B cell (primary cell): ENCODE measurements at regions not wholly inside any gene's neighbourhood (a gene's known extent, or its start where the extent isn't known, plus 50 kb on each side); places are given as distances from the start of the nearest gene placed in this dataset.

Source experiments
- ATAC-seq: fragments of 200-7000 bp; cut with Tn5 transposase; one replicate; pipeline ENCODE4 v1.10.0; 2021; ENCODE audit warnings: low read depth, mild to moderate bottlenecking, moderate number of reproducible peaks, moderate library complexity
- CTCF ChIA-PET: fragments of 350-600 bp; sonication (Branson Sonifier 250); formaldehyde crosslinking; loops from one replicate; lab custom pipeline; 2021; ENCODE audit warnings: antibody characterized with exemption, inconsistent platforms; lab: Charles Lee
- POLR2A ChIA-PET: fragments of 350-600 bp; sonication (Branson Sonifier 250); formaldehyde crosslinking; loops from one replicate; lab custom pipeline; 2021; ENCODE audit warnings: antibody characterized with exemption; lab: Charles Lee
- DNase-seq: peaks from one replicate; pipeline ENCODE4 v3.0.0; 2013
- H2AFZ ChIP-seq: 2 replicates; pipeline ENCODE4 v1.6.1; 2012; ENCODE audit warnings: mild to moderate bottlenecking, low read depth, low read length; ENCODE audit not compliant: insufficient read depth, poor library complexity, severe bottlenecking
- H3K27ac ChIP-seq, 2 donors: 1 replicate in 1 of 2; 2 replicates in 1 of 2; pipeline ENCODE4 v1.5.1; 2012 to 2013; ENCODE audit warnings: low read length in 2 of 2, mild to moderate bottlenecking in 2 of 2, moderate library complexity in 1 of 2
- H3K27me3 ChIP-seq, 4 experiments: fragments of 200-600 bp in 1 of 4; sonication (generic) in 1 of 4; replicated peaks in 1 of 4; 1 replicate in 2 of 4; 2 replicates in 2 of 4; pipeline versions ENCODE4 v1.6.1 to v1.7.0; 2013 to 2016; ENCODE audit warnings: low read length in 3 of 4, mild to moderate bottlenecking in 2 of 4, mixed read lengths in 1 of 4, moderate library complexity in 1 of 4; ENCODE audit not compliant: insufficient read depth in 4 of 4, control insufficient read depth in 3 of 4; ENCODE audit errors: control extremely low read depth in 1 of 4
- H3K36me3 ChIP-seq, 2 experiments: replicated peaks in 1 of 2; 1 replicate in 1 of 2; 2 replicates in 1 of 2; pipeline versions ENCODE4 v1.6.1 to v1.7.1; 2013; ENCODE audit warnings: low read length in 1 of 2; ENCODE audit not compliant: insufficient read depth in 2 of 2, control insufficient read depth in 1 of 2; ENCODE audit errors: control extremely low read depth in 1 of 2, extremely low read depth in 1 of 2
- H3K4me1 ChIP-seq, 2 donors: fragments of 200-600 bp in 1 of 2; sonication (generic) in 1 of 2; 1 replicate in 1 of 2; 2 replicates in 1 of 2; pipeline versions ENCODE4 v1.5.1 to v1.6.1; 2013 to 2017; ENCODE audit warnings: low read length in 2 of 2; ENCODE audit not compliant: control insufficient read depth in 2 of 2, insufficient read depth in 2 of 2
- H3K4me2 ChIP-seq: replicated peaks from 2 replicates; pipeline ENCODE3; 2012; ENCODE audit warnings: mild to moderate bottlenecking, low read depth, low read length; ENCODE audit not compliant: poor library complexity, severe bottlenecking
- H3K4me3 ChIP-seq, 5 experiments: fragments of 200-600 bp in 1 of 5; sonication (generic) in 1 of 5; 1 replicate in 3 of 5; 2 replicates in 2 of 5; pipeline versions ENCODE4 v1.5.1 to v1.7.0; 2011 to 2016; ENCODE audit warnings: low read length in 4 of 5, mild to moderate bottlenecking in 4 of 5, low read depth in 2 of 5, control low read depth in 1 of 5, moderate library complexity in 1 of 5; ENCODE audit not compliant: insufficient read depth in 1 of 5; ENCODE audit errors: control extremely low read depth in 1 of 5, extremely low read depth in 1 of 5
- H3K79me2 ChIP-seq: fragments of 200-600 bp; sonication (generic); one replicate; pipeline ENCODE4 v1.6.0; 2016; ENCODE audit warnings: low read length; ENCODE audit not compliant: control insufficient read depth, insufficient read depth
- H3K9ac ChIP-seq: fragments of 200-600 bp; sonication (generic); 2 replicates; pipeline ENCODE4 v1.6.1; 2017; ENCODE audit warnings: mild to moderate bottlenecking, low read length, moderate library complexity
- H3K9me3 ChIP-seq, 3 donors: one replicate each; pipeline versions ENCODE4 v1.6.1 to v1.7.1; 2013; ENCODE audit warnings: low read length in 2 of 3; ENCODE audit not compliant: control insufficient read depth in 2 of 3, insufficient read depth in 1 of 3; ENCODE audit errors: control extremely low read depth in 1 of 3
- H4K20me1 ChIP-seq: 2 replicates; pipeline ENCODE4 v1.6.0; 2012; ENCODE audit warnings: mild to moderate bottlenecking, low read length; ENCODE audit not compliant: insufficient read depth, control insufficient read depth, poor library complexity, severe bottlenecking
- H3K27ac Mint-ChIP-seq: one replicate; pipeline ENCODE4 v1.8.0; 2021; ENCODE audit warnings: mixed read lengths
- H3K27me3 Mint-ChIP-seq: one replicate; pipeline ENCODE4 v1.8.0; 2021; ENCODE audit warnings: mixed read lengths
- H3K4me1 Mint-ChIP-seq: one replicate; pipeline ENCODE4 v1.8.0; 2021; ENCODE audit warnings: mixed read lengths
- H3K4me3 Mint-ChIP-seq: one replicate; pipeline ENCODE4 v1.8.0; 2021; ENCODE audit warnings: mixed read lengths
- H3K9me3 Mint-ChIP-seq: one replicate; pipeline ENCODE4 v1.8.0; 2022; ENCODE audit warnings: mixed read lengths; ENCODE audit not compliant: insufficient read depth
- CTCF ChIP-seq: fragments of 200-600 bp; IDR thresholded peaks from one replicate; pipeline ENCODE4 v1.8.0; 2022; ENCODE audit warnings: antibody characterized with exemption, mild to moderate bottlenecking
- EZH2 ChIP-seq: IDR thresholded peaks from 2 replicates; pipeline ENCODE4 v1.6.1; 2012; ENCODE audit warnings: borderline replicate concordance, low read depth, mild to moderate bottlenecking, moderate library complexity, low read length; ENCODE audit not compliant: insufficient read depth, poor library complexity, severe bottlenecking
- WGBS: methylation state at CpG from one replicate; pipeline ENCODE4 v1.1.5; 2013; ENCODE audit warnings: missing lambda C conversion rate; ENCODE audit not compliant: insufficient coverage; 5-methylcytosine and 5-hydroxymethylcytosine counted together
- intact Hi-C: fragments of 100-400 bp; cut with micrococcal nuclease; formaldehyde crosslinking; loops from one replicate; pipeline ENCODE4 v1.10.0; 2022

DNA sequence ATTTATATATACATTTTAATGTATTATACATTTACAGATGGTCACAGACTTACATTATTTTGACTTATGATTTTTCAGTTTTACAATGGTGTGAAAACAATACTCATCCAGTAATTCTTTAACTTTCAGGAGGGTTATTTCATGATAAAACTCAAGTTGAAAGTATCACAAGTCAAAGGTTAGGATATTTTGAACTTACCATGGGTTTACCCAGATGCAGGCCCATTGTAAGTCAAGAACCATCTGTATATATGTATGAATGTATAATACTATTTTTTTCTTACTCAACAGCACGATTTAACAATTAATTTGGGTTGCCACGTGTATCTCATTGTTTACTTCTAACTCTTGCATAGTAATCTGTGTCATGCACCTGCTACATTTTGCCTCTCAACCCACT is 1002.0 kb downstream of the OTOL1 start:
- H3K9me3 ChIP-seq = peaks cover 0 to 8% (median 0%) of the 10 kb centered on the region in 3 donors
- TF ChIP-seq EZH2 (no peak), CTCF (no peak)
- H3K4me1 ChIP-seq = no peaks in the 10 kb centered on the region
- H4K20me1 ChIP-seq = no peaks in the 10 kb centered on the region
- no peak overlapping the region for H3K9ac ChIP-seq
- intact Hi-C loops = no loop called here
- H3K4me2 ChIP-seq = no peak overlapping the region
- POLR2A ChIA-PET = no interaction called here
- Mint-ChIP-seq H3K27me3 (no peaks in the 10 kb centered on the region), H3K4me3 (no peak overlapping the region), H3K9me3 (peaks cover 3% of the 10 kb centered on the region), H3K4me1 (no peaks in the 10 kb centered on the region), H3K27ac (no peak overlapping the region)
- CTCF ChIA-PET = no interaction called here
- no peak for ATAC-seq
- H3K27me3 ChIP-seq = no peaks in the 10 kb centered on the region
- WGBS = no CpG with 5 or more reads among the region's 2 CpGs
- H3K36me3 ChIP-seq = no peaks in the 10 kb centered on the region
- H3K4me3 ChIP-seq = no peak overlapping the region
- no peak overlapping the region for H2AFZ ChIP-seq
- H3K79me2 ChIP-seq = no peaks in the 10 kb centered on the region
- H3K27ac ChIP-seq = no peak overlapping the region
- DNase-seq = no peak

DNA sequence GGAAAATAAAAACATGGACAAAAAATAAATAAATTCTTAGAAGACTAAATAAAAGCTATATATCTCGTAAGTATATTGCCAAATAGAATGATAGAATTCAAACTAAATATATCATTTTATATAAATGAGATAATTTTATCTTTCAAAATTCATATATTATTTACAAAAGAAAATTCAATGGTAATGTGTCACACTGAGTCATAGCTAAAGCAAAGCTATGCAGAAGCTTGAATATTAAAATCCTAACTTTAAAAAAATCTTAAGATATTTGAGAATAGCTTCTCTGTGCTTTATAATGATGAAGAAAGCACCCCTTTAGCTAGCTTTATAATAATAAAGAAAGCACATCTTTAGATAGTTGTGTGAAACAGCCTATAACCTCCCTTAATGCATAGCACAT is 1010.8 kb downstream of the OTOL1 start:
- ChIA-PET CTCF (no interaction called here), POLR2A (no interaction called here)
- Mint-ChIP-seq H3K4me1 (no peaks in the 10 kb centered on the region), H3K4me3 (no peak overlapping the region), H3K27me3 (no peaks in the 10 kb centered on the region), H3K27ac (no peak overlapping the region), H3K9me3 (peaks cover 3% of the 10 kb centered on the region)
- peaks cover 0 to 3% (median 0%) of the 10 kb centered on the region in 3 donors for H3K9me3 ChIP-seq
- H3K4me3 ChIP-seq = no peak overlapping the region
- no peak for DNase-seq
- ATAC-seq = no peak
- no peak overlapping the region for H3K27ac ChIP-seq
- H3K9ac ChIP-seq = no peak overlapping the region
- WGBS = no CpG with 5 or more reads among the region's 1 CpG
- no peaks in the 10 kb centered on the region for H3K4me1 ChIP-seq
- H3K79me2 ChIP-seq = no peaks in the 10 kb centered on the region
- H3K27me3 ChIP-seq = no peaks in the 10 kb centered on the region
- H3K36me3 ChIP-seq = no peaks in the 10 kb centered on the region
- intact Hi-C loops = no loop called here
- no peaks in the 10 kb centered on the region for H4K20me1 ChIP-seq
- no peak overlapping the region for H2AFZ ChIP-seq
- TF ChIP-seq EZH2 (no peak), CTCF (no peak)
- H3K4me2 ChIP-seq = no peak overlapping the region
